C1 segment of cervical spinal cord (tissue), 14 donors: ENCODE measurements at regions not wholly inside any gene's neighbourhood (a gene's known extent, or its start where the extent isn't known, plus 50 kb on each side); places are given as distances from the start of the nearest gene placed in this dataset.
"Not testable (repeated sequence)": the region's sequence is repeated elsewhere in the genome, so short reads cannot be mapped to it uniquely, and the experiment has no call there.

Source experiments
- DNase-seq, 14 donors: peaks; one replicate each; lab custom pipeline; 2025; lab: John Stamatoyannopoulos, UW

DNA sequence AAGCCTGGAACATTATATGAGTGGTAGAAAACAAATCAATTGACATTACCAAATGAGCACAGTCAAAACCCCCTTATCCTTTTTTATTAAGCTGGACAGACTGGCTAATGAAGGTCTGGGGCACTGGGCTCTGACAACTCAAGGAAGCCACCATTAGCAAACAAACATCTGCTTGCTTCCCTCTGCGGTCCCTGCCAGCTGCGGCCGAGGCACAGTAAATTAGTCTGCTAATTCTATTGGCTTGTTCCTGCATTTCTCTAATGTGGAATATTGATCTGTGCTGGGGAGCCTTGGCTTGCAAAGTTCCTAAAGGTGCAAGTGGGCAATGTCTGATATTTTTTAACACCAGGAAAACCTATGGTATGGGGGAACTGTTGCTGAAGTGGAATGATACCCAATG, 300.3 kb downstream of the MTX2 start:
- DNase-seq, result no peak

DNA sequence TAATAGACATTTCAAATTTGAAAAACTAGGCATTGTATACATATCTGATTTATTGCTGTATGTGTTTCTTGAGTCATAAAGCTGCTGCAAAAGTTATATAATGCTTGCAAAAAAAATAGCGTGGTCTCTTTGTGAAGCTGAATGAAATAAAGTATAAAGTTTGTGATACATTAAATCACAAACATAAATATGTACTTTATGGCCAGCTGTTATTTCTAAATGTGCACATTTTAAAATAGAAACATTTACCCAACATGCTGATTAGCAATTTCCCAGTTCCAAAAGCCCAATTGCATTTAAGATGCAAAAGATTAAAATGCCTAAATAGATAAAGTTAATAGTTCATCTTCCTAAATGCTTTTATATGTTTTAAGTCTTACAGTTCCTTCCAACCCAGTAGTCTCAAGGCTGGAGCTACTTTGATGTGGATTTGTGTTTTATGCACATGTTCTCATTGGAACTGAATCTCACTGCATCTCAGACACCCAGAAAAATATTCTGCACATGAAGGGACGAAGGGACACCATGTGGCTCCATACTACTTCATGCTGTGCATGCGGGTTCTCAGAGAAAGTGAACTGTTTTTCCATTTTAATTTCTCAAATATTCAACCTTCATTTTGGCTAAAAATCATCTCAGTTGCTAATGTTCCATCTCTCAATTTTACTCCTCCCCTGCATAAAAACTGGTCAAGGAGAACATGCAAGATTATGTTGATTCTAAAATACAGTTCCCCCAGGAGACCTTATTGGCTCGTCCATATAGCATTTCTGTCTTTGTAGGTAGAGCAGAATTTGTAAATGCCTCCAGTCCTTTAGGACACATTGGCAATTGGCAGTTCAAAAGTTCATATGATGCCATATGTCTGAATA, 304.6 kb downstream of the MTX2 start:
- DNase-seq, result no peak

DNA sequence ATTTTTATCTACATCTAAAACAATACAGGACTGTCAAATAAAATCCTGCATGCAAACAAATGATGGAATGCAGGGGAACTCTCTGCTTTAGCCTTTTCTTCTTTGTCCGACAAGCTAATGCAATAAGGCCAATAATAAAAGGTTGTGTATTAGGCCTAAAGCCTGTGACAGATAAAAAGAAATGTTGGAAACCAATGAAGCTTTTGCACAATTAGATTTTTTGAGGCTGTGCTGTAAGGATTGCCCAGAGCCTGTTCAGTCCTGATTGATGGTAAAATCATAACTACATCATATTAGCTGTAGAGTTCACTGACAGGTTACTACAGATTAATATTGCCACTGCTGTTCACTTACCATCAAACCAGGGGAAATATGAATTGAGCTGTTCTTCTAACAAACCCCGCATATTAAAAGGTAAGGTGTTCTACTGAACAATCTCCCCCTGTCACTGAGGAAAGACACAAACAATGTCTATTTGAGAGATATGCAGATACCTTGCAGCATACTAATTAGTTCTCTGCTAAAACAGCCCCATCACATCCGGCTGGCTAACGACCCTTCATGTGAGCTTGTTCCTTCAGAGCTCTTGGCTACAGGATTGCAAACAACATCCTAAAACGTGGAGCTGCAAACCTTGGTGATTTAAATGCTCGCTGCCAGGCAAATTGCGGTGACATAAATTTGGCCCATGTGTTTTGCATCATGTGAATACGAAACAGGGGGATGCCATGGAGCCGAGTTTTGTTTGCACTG, 305.4 kb downstream of the MTX2 start:
- no peak for DNase-seq

DNA sequence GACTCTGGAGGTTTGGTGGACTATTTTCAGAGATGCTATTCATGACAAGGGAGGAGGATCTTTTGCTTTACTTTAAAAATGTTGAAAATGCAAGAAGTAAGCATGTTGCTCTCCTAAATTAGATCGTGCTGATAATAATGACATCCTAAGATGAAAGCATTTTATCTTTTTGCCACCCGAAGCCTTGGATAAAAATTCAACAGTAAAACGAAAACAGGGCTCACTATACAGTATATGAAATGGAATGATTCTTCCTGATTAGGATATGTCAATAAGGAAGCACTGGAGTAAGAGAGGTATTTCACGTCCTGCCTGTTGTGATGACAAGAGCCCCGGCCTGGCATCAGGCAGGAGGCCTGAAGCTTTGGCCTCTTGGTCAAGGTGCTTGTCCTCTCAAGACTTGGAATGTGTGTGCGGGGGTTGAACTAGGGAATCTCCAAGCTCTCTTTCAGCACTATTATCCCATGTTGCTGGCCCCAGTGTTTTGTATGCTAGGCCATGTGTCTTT, 306.0 kb downstream of the MTX2 start:
- DNase-seq, result no peak

DNA sequence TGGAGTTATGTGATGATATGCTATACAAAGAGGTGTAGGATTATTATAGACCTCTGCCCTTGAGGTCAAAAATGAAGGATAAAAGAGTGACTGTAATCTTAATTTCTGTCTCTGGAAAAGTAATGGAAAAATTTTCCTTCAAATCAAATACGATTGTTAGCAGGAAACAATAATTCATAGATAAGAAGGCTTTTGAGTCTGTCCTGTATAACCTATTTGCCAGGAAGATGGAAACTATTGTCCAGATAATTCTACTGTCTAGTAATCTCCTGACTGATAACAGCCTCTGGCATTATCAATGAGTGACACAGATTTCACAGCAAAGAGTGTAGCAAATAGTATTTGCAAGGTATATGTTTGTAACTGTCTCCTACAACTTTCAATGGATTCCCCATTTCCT, 307.8 kb downstream of the MTX2 start:
- DNase-seq, result no peak

DNA sequence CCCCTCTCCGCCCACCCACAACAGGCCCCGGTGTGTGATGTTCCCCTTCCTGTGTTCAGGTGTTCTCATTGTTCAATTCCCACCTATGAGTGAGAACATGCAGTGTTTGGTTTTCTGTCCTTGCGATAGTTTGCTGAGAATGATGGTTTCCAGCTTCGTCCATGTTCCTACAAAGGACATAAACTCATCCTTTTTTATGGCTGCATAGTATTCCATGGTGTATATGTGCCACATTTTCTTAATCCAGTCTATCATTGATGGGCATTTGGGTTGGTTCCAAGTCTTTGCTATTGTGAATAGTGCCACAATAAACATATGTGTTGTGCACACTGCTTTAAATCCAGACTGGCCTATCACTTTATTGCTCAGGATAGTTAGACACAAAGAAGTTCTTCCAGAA, 309.1 kb downstream of the MTX2 start:
- DNase-seq, result not testable (repeated sequence)

DNA sequence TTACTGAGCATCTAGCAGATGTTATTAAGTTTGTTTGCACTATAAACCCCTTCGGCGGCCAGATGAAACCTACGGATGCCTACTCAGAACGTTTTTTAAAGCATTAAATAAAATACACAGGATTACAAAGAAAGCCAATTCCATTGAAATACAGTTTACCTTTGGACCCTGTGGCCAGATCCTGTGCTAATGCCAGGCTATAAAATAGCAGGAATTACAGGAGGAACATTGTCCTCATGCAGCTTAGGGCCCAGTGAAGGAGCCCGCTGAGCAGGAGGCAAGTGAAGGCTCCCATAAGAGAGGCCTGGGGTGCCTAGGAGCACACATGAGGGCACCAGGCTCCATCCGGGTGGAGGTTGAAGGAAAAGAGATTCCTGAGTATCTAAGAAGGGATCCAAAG, 310.4 kb downstream of the MTX2 start:
- no peak for DNase-seq

DNA sequence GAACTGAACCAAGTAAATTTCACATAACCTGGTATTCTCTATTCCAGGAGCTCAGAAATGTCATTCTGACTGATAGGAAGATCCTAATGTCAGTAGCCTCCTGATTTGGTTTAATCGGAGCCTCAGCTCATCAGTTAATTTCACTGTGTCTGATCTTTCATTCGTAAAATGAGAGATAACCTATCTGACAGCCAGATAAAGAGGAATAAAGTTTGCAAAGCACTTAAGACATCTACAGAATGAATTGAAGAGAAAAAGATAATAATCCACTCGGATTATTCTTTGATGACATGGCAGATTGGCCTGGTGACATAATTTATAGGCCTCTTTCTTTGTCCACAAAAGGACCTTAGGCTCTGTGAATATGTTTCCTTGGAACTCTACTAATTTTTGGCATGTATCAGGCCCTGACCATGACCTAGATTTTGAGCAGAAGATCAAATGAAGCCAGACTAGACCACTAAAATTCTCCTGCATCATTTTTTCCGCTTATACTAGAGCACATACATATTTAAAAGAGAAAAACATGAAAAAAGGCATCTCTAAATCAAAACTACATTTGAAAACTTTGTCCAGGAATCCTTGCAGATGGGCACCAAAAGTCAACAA, 312.4 kb downstream of the MTX2 start:
- DNase-seq, result no peak

DNA sequence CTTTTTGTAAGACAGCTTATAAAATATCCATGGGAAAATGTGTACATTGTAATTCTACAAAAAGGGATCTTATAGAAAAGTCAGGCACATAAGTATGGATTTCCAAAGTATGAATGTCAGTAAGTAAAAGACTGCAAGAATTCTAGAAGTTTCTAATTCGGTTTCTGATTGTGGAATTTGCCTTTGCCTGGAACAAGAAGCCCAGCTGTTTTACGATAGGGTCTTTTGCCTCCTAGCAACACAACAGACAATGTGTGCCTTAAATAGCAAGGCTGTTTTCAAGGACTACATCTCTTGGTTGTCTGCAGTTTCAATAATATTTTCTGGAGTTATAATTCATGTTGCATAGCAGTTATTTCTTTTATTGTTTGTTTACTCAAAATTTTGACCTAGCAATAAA, 312.9 kb downstream of the MTX2 start:
- no peak for DNase-seq

DNA sequence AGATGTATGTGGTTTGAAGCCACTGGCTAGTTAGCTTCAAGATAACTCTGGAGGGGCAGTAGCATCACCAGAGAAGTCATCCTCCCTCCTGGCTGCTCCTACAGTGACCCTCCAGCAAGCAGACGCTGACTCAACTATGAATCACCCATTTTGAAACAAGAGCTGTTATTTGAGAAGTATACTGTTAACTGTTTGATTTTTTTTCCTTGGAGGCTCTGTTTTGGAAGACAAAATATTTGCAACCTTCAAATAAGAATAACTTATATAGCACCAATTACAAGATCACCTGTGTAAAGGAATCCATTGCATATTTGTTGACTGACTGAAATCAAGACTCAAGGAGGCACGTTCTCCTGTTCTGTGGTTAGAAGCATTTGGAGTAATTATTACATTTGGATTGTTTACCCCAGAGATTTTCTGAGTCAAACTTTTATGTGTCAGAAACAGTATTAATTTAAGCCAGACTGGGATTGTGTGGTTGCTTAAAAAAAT, 313.8 kb downstream of the MTX2 start:
- no peak for DNase-seq

DNA sequence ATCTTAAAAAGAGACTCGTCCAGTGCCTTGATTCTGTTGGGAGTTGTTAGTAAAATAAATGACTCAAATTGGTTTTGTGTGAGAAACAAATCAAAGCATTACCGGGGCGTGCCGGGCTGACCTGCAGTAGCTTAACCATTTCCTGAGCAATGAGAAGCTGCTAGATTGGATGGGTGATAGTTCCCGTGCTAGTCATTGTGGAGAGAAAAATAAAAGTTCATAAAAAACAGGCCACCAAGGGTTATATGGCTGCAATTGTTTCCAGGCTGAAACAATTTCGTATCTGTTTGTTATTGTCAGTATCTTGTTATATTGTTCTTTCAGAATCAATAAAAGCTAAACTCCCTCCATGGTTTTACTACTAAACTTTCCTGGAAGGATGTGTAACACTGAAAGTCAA, 314.4 kb downstream of the MTX2 start:
- no peak for DNase-seq

DNA sequence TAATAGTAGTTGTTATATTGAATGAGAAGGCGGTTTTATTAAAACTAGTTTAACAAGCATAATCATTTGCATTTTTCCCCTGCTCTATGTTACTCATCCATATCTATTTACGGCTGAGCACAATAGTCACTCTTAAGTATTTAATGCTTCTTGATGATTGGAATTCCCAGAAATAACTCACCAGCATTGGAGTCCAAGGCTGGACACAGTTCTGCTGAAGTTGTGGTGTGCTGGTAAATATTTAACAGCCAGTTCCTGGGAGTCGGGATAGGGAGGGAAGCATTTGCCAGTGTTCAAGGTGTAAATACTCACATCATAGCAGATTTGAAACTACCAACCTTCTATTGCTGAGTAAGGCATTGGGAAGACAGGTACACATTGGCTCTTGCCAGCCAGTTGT, 315.1 kb downstream of the MTX2 start:
- no peak for DNase-seq

DNA sequence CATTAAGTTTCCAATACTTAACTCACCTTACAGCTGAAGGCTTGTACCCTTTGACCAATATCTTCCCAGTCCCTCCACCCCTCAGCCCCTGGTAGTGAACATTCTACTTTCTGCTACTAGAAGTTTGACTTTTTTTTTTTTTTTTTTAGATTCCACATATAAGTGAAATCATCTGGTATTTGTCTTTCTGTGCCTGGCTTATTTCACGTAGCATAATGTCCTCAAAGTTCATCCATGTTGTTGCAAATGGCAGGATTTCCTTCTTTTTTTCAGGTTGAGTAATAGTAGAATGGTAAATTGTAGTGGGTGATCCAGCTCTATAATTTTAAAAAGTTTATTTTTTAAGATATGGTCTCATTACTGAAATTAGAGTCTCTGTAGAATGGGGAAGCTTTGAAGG, 316.0 kb downstream of the MTX2 start:
- DNase-seq, result no peak

DNA sequence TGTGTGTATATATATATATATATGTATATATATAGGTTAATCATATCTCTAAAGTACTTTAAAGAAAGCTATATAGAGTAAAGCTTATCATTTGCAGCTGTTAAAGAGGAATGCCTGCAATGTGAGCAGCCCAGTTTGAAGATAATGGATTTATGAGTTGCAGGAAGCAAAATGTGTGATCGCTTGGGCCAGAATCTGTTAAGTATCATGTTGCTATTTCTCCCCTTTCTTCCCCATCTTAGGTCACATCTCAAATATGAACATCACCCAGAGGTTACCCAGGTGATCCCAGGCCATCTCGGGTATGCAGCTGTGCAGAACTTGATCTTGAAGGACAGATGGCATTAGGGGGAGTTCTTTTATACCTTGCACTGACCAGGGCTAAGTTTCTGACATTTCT, 316.5 kb downstream of the MTX2 start:
- no peak for DNase-seq

DNA sequence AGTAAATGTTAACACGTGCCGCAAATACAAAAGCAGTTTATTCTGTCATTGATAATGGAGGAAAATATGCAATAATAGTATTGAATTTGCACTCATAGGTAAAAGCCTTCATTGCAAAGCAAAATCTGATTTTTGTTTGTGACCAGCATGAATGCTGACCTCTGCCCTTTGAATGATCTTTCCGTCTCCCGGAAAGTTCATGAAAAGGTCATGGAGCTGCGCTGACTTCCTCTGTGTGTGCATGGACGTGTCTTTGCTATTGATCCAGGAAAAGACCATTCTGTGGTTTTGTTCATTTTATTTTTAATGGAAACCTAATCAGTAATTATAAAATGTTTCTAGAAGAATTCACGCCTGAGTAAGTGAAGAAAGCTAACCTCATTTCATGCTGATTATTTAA, 320.0 kb downstream of the MTX2 start:
- DNase-seq, result no peak

DNA sequence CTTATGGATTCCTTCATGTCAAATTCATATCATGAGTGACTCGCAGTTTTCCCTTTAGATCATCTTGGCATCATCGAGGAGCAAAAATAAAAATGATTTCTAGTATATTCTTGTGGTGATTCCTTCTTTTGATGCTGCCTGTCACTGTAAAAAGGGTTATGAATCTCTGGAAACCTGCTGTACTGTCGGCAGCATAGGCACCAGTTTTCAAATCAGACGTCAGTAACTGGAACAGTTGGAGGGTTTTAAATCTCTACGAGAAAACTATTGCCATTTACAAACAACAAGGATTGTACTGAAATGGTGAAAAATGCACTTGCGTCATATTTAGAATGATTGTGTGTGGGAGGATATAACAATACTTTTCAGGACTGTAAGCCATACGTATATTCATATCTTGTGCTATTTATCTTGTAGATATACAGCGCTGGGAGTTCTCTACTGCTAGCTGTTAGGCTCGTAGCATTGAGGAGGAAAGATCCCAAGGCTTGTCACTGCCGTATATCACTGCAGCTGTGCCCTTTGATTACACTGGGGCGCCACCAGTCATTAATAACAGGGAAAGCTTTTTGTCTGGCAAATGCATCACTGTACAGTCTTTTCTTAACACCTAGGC, 320.7 kb downstream of the MTX2 start:
- no peak for DNase-seq

DNA sequence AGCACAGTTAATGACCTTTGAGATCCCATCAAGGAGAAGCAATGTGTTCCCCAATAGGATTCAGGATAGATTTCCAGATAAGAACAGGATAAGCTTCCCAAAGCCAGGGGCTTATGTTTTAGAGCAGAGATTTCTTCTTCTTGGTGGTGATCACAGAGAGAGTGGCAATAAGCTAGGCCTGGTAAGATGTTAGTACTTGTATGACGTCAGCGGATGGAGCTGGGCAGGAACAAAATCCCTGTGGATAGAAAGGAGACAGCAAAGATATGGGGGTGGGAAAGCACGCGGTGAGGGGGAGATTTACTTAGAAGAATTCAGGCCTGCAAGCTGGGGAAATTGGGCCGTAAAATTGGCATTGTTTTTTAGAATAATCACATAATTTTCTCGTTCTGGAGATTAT, 323.0 kb downstream of the MTX2 start:
- DNase-seq, result no peak

DNA sequence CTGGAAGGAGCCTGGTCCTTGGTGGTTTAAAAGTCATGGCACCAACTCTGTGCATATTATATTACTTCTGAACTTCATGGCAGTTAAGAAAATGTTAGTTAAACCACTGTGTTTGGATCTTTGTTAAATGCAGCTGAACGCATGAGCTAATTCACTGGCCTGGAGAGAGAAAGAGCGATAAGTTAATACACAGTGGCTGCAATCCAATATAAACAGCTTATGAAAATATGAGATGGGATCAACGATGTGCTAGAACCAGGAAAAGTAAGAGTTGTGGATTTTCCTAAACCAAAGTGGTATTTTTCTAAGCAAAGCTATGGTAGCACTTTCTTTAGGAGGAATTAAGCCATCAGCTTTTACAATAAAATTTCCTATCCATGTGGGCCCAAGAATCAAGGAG, 326.7 kb downstream of the MTX2 start:
- no peak for DNase-seq

DNA sequence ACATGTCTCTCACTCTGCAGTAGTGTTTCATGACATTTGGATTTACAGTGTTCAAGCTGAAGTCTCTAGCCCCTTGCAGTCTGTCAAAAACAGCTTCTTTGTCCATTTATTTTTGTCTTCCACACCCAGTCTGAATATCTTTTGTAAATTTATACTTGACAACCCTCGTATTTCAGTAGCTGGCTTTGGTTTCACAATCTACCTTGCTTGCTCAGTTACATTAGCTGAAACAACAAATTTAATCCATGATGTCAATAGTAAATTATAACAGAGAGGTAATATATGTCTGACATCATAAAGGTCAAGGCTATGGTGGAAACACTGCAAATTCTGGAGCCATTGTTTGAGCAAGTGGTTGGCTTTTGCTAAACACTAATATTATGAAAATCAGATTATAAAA, 328.7 kb downstream of the MTX2 start:
- no peak for DNase-seq

DNA sequence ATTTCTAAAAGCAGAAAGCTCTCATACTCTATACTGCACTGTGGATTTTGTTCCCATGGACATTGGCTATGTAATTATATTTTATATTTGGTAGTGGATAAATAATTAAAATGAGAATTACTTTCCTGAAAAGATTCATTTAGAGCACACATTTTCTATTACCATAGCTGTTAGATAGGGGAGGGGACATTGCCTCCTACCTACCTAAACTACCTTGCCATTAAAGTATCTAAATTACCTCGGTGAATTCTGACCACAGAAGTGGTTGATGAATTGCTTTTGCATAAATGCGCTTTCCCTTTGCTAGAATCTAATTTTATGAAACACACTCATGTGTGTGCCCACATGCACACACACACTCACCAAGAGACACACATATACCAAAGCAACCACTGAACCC, 329.1 kb downstream of the MTX2 start:
- DNase-seq, result no peak

DNA sequence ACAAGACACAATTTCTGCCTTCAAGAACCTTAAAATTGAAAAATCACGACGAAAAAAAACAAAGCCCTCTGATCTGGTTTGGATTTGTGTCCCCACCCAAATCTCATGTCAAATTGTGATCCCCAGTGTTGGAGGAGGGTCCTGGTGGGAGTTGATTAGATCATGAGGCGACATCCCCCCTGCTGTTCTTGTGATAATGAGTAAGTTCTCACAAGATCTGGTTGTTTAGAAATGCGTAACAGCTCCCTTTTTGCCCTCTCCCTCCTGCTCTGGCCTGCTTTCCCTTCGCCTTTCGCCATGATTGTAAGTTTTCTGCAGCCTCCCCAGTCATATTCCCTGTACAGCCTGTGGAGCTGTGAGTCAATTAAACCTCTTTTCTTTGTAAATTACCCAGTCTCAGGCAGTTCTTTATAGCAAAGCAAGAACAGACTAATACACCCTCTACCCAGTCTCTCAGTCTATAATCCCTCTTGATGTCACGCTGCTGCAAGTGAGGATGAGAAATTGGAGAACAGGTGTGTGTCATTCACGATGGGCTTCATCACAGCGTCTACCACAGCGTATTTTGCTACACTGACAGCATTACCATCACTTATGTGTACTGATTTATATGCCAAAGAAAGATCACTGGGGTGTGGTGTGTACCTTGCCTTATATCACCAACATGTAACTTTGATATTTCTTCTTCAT, 330.7 kb downstream of the MTX2 start:
- no peak for DNase-seq
